DND-41 (cell line): ENCODE measurements at regions not wholly inside any gene's neighbourhood (a gene's known extent, or its start where the extent isn't known, plus 50 kb on each side); places are given as distances from the start of the nearest gene placed in this dataset.
"Not testable (repeated sequence)": the region's sequence is repeated elsewhere in the genome, so short reads cannot be mapped to it uniquely, and the experiment has no call there.

Source experiments
- ATAC-seq: fragments of 200-7000 bp; cut with Tn5 transposase; 3 replicates; pipeline ENCODE4 v1.9.1; 2021; ENCODE audit warnings: low read depth; ENCODE audit not compliant: insufficient read depth
- DNase-seq: peaks from one replicate; pipeline ENCODE4 v3.0.0-alpha.2; 2020
- H2AFZ ChIP-seq: 2 replicates; pipeline ENCODE4 v1.6.0; 2012; ENCODE audit warnings: low read depth, low read length
- H3K27ac ChIP-seq: 2 replicates; pipeline ENCODE4 v1.5.1; 2012; ENCODE audit warnings: low read length, inconsistent platforms
- H3K27me3 ChIP-seq: fragments of 200-600 bp; sonication (generic); 2 replicates; pipeline ENCODE4 v1.6.0; 2012; ENCODE audit warnings: low read length, mild to moderate bottlenecking, inconsistent platforms; ENCODE audit not compliant: insufficient read depth, poor library complexity
- H3K36me3 ChIP-seq: 2 replicates; pipeline ENCODE4 v1.5.1; 2012; ENCODE audit warnings: low read length, inconsistent platforms; ENCODE audit not compliant: insufficient read depth
- H3K4me1 ChIP-seq: 2 replicates; pipeline ENCODE4 v1.5.1; 2012; ENCODE audit warnings: mild to moderate bottlenecking, low read length; ENCODE audit not compliant: insufficient read depth
- H3K4me2 ChIP-seq: 2 replicates; pipeline ENCODE4 v1.6.0; 2012; ENCODE audit warnings: mild to moderate bottlenecking, moderate library complexity, low read length, inconsistent platforms; ENCODE audit not compliant: insufficient read depth
- H3K4me3 ChIP-seq, 2 experiments: fragments of 200-600 bp in 1 of 2; shearing (Covaris generic) in 1 of 2; 2 replicates each; pipeline ENCODE4 v1.5.1; 2012 to 2016; ENCODE audit warnings: inconsistent platforms in 2 of 2, low read length in 2 of 2, mild to moderate bottlenecking in 2 of 2, low read depth in 1 of 2, moderate library complexity in 1 of 2
- H3K79me2 ChIP-seq: 2 replicates; pipeline ENCODE4 v1.6.0; 2012; ENCODE audit warnings: low read length, inconsistent platforms; ENCODE audit not compliant: insufficient read depth
- H3K9ac ChIP-seq: 2 replicates; pipeline ENCODE4 v1.6.0; 2012; ENCODE audit warnings: low read depth, mild to moderate bottlenecking, inconsistent platforms, low read length, moderate library complexity
- H3K9me3 ChIP-seq: 2 replicates; pipeline ENCODE4 v1.5.1; 2012; ENCODE audit warnings: low read length, moderate library complexity, mild to moderate bottlenecking, inconsistent platforms; ENCODE audit not compliant: insufficient read depth, severe bottlenecking
- H4K20me1 ChIP-seq: 2 replicates; pipeline ENCODE4 v1.6.0; 2012; ENCODE audit warnings: low read length; ENCODE audit not compliant: insufficient read depth
- EZH2 ChIP-seq: IDR thresholded peaks from 3 replicates; pipeline ENCODE4 v1.6.1; 2012; ENCODE audit warnings: borderline replicate concordance, low read depth, mild to moderate bottlenecking, moderate library complexity, low read length, inconsistent platforms; ENCODE audit not compliant: severe bottlenecking
- TF ChIP-seq, protein P1 (sequence below): IDR thresholded peaks from 2 replicates; pipeline ENCODE4 v1.5.1; 2012; ENCODE audit warnings: borderline replicate concordance, low read length, moderate library complexity, mild to moderate bottlenecking; ENCODE audit not compliant: poor library complexity, severe bottlenecking; ENCODE audit errors: extremely low read depth

GRCh38 chr9:38489057-38489456, 64.8 kb upstream of the IGFBPL1 start:
- H3K27ac ChIP-seq = no peak overlapping the region
- H3K27me3 ChIP-seq = no peaks in the 10 kb centered on the region
- no peak for DNase-seq
- TF ChIP-seq EZH2 = no peak
- TF ChIP-seq, protein P1, sequence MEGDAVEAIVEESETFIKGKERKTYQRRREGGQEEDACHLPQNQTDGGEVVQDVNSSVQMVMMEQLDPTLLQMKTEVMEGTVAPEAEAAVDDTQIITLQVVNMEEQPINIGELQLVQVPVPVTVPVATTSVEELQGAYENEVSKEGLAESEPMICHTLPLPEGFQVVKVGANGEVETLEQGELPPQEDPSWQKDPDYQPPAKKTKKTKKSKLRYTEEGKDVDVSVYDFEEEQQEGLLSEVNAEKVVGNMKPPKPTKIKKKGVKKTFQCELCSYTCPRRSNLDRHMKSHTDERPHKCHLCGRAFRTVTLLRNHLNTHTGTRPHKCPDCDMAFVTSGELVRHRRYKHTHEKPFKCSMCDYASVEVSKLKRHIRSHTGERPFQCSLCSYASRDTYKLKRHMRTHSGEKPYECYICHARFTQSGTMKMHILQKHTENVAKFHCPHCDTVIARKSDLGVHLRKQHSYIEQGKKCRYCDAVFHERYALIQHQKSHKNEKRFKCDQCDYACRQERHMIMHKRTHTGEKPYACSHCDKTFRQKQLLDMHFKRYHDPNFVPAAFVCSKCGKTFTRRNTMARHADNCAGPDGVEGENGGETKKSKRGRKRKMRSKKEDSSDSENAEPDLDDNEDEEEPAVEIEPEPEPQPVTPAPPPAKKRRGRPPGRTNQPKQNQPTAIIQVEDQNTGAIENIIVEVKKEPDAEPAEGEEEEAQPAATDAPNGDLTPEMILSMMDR = no peak
- H3K79me2 ChIP-seq = no peaks in the 10 kb centered on the region
- H3K4me1 ChIP-seq = no peaks in the 10 kb centered on the region
- ATAC-seq = no peak
- H3K36me3 ChIP-seq = no peaks in the 10 kb centered on the region
- H3K4me2 ChIP-seq = no peak overlapping the region
- H3K9ac ChIP-seq = no peak overlapping the region
- no peaks in the 10 kb centered on the region for H3K9me3 ChIP-seq
- H3K4me3 ChIP-seq = no peak overlapping the region
- no peak overlapping the region for H2AFZ ChIP-seq
- H4K20me1 ChIP-seq = no peaks in the 10 kb centered on the region

GRCh38 chr9:38488156-38488698, 64.0 kb upstream of the IGFBPL1 start:
- Histone ChIP-seq H3K9ac (no peak overlapping the region), H3K27ac (no peak overlapping the region), H3K9me3 (no peaks in the 10 kb centered on the region), H4K20me1 (no peaks in the 10 kb centered on the region), H3K36me3 (no peaks in the 10 kb centered on the region), H3K79me2 (no peaks in the 10 kb centered on the region), H2AFZ (no peak overlapping the region), H3K4me3 (no peak overlapping the region), H3K27me3 (no peaks in the 10 kb centered on the region), H3K4me2 (no peak overlapping the region), H3K4me1 (no peaks in the 10 kb centered on the region)
- DNase-seq = no peak
- no peak for TF ChIP-seq EZH2
- TF ChIP-seq, protein P1 = no peak
- no peak for ATAC-seq

DNA sequence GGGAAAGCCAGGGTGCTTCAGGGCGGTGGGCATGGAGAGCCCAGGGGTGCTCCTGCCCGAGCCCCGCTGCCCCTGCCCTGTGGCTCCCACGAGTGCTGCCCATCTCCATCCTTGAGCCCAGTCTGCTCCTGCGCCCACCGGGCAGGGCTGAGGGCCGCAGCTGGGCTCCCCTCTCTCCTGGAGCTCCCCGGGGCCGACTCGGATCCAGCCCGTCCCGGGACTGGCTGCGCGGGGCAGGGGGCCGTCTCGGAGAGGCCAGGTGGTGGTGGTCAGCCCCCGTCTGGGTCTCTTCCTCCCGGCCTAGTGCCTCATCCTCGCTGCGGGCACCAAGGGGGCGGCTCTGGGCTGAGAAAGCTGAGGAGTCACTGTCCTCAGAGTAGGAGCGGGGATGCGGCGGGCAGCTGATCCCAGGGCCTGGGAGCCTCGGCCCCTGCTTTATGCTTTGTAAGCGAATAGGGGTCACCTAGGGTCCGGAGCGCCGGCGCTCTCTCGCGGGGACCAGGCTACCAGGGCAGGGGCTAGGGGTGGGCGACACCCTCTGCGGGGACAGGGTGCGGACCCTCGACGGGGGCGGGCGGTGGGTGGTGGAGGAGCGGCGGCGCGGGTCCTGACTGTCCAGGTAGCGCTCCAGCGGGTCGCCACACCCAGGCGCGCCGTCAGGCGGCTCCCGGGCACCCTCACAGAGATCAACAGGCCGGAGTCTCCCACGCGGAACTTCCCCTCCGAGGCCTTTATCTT, 63.3 kb upstream of the IGFBPL1 start:
- ATAC-seq, H3K27me3 ChIP-seq, H3K4me2 ChIP-seq, H3K4me1 ChIP-seq, H3K27ac ChIP-seq, H3K9me3 ChIP-seq, H3K79me2 ChIP-seq, H3K4me3 ChIP-seq, H4K20me1 ChIP-seq, H2AFZ ChIP-seq, H3K9ac ChIP-seq, H3K36me3 ChIP-seq, DNase-seq: not testable (repeated sequence)

GRCh38 chr9:38486837-38487236, 62.6 kb upstream of the IGFBPL1 start:
- Histone ChIP-seq H3K4me2 (no peak overlapping the region), H3K36me3 (no peaks in the 10 kb centered on the region), H3K4me3 (no peak overlapping the region), H3K27ac (no peak overlapping the region), H4K20me1 (no peaks in the 10 kb centered on the region), H2AFZ (no peak overlapping the region), H3K27me3 (no peaks in the 10 kb centered on the region), H3K79me2 (no peaks in the 10 kb centered on the region), H3K9ac (no peak overlapping the region), H3K9me3 (no peaks in the 10 kb centered on the region), H3K4me1 (no peaks in the 10 kb centered on the region)
- TF ChIP-seq, protein P1 = no peak
- TF ChIP-seq EZH2 = no peak
- DNase-seq (no peak), ATAC-seq (no peak)
